GM12874 (cell line): ENCODE measurements at regions not wholly inside any gene's neighbourhood (a gene's known extent, or its start where the extent isn't known, plus 50 kb on each side); places are given as distances from the start of the nearest gene placed in this dataset.

Experiments used
- TF ChIP-seq, protein P1 (sequence below): IDR thresholded peaks from 2 replicates; pipeline ENCODE4 v1.5.1; 2011; ENCODE audit warnings: low read depth, mild to moderate bottlenecking, control low read depth, low read length, moderate library complexity; ENCODE audit not compliant: insufficient read depth

DNA sequence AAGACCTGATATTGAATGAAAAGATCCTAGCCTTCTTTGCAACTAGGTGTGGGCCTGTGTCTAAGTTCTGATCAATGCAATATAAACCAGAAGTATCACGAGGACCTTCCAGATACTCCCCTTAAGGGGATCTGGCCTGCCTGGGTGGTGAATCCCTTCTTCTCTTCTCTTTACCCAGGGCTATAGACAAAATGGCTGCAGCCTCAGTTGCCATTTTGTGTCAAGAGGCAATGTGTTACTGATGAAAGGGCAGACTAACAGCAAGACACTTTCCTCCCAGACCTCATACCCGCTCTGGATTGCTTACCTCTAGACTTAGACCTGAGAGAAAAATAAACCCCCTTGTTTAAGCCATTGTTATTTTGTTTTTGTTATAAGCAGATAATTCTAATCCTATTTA is 84.5 kb upstream of the CHD6 start:
- TF ChIP-seq, protein P1, sequence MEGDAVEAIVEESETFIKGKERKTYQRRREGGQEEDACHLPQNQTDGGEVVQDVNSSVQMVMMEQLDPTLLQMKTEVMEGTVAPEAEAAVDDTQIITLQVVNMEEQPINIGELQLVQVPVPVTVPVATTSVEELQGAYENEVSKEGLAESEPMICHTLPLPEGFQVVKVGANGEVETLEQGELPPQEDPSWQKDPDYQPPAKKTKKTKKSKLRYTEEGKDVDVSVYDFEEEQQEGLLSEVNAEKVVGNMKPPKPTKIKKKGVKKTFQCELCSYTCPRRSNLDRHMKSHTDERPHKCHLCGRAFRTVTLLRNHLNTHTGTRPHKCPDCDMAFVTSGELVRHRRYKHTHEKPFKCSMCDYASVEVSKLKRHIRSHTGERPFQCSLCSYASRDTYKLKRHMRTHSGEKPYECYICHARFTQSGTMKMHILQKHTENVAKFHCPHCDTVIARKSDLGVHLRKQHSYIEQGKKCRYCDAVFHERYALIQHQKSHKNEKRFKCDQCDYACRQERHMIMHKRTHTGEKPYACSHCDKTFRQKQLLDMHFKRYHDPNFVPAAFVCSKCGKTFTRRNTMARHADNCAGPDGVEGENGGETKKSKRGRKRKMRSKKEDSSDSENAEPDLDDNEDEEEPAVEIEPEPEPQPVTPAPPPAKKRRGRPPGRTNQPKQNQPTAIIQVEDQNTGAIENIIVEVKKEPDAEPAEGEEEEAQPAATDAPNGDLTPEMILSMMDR: no peak

DNA sequence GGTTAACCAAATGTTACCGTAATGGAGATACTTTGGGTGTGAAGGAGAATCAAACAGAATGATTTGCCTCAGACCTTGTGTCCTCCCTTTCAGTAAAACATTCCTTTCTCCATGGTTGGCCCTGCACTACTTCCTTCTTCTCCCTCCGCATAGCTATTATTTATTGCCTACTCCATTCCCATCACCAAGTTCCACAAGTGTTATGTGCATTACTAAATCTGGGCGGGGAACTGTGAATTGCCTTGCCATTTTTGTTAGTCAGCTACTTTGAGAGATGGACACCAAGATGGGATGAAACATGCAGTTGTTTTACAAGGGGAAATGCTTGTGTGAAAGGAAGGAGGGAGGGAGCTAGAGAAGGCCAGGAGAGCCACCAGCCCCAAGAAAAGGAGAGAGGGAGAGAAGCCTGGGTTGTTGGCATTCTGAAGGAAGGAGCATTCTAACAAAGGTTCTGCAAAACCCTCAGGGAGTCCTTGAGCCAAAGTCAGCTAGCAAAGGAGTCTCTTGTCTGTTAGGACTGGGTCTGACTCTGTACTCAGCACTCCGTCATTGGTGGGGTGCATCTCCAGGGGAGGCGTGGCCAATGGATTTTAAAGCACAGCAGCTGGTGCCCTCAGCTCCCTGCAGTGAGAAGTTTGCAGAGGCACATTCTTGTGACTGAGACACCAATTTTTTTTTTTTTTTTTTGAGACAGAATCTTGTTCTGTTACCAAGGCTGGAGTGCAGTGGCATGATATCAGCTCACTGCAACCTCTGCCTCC is 83.6 kb upstream of the CHD6 start:
- TF ChIP-seq, protein P1: no peak

DNA sequence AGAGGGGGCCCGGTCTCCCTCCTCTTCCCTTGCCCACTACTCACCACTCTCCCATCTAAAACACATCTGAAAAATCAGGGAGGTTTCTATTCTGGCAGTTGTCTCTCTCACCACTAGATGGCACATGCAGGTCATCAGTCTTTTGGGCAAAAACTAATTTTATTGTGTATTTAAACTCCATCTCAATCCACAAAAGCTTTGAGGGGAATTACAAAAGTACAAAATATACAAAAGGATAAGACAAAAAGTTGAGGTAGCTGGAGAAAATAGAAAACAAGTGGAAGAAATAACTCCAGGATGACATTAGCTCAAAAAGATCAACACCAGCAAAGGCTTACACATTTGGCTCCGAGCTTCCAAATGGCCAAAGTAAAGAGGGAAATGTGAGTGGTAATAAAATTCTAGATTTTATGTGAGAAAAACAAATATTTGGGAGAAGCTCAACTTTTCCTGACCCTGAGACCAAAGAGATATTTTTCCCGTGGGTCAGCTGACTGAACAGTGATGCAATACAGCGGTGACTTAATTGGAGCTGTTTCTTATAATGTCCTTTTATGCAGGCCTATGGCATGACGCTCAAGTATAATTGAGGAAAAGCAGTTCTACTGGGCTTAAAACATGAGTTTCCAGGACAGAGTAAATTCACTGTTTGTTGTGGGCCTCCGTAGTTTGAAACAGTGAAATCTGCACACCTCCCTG is 79.8 kb upstream of the CHD6 start:
- TF ChIP-seq, protein P1: peak; percentile 77

DNA sequence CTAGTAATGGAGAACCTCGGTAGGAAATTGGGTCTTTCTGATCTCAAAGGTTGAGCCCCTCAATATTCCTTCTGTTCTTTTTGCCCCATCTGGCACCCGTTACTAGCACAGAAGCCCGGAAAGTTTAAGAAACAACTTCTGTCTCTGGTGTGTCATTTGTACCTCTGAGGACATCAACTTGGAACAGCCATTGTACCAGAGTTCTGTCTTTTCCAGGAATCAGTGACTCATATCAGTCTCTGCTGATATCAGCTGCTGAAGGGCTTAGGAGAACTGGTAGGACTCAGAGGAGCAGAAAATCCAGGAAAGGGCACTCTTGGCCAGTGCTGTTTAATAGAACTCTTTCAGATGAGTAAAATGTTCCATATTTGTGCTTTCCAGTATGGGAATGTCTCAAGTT is 78.3 kb upstream of the CHD6 start:
- TF ChIP-seq, protein P1: no peak

DNA sequence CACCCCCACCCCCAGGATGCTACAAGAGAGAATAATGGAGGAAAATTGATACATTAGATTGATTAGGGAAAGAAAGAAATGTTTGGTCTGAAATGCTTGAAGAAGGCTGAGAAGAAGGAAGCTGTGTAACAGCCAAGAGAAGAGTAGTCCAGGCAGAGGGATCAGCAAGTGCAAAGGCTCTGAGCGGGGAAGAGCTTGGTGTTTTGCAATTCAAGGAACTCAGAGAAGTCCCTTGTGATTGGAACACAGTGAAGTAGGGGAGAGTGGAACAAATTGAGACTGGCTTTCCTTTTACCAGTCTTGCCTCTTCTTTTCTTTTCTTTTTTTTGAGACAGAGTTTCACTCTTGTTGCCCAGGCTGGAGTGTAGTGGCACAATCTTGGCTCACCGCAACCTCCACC is 76.6 kb upstream of the CHD6 start:
- TF ChIP-seq, protein P1: no peak

DNA sequence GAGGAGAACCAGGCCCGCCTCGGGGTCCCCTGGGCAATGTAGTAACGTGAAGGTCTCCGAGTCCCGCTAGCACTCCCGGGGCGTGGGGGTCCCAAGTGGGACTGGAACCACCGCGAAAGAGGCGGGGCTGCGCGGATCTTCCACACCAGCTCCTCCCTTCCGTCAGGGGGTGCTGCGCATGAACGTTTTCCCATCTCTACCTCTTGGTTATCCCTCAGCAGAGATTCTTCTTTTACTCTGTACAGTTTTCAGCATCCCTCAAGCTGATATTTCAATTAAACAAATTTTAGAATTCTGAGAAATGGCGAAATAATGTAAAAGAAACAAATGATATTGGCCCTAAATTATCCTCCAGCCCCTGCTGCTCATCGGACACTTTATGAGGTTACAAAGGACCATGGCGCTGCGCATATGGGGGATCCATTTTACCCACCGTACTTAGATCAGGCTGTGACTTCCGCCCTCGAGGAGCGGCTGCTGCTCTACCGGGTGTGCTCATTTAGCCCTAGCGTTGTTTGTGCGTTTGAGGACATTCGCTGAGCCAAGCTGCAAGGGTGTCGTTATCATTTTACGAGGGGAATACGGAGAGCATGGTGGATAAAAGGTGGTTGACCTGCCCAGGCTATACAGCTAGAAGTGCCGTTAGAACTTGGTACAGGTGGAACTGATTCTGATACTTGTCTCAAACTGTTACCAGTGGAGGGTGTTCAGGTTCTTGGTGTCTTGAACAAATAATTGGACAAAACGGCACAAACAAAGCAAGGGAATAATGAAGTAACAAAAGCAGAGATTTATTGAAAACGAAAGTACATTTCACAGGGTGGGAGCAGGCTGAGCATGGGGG is 75.2 kb upstream of the CHD6 start:
- TF ChIP-seq, protein P1: peak; percentile 35; the same call in 1 of the 2 replicates
